ENCODE measurements at regions not wholly inside any gene's neighbourhood (a gene's known extent, or its start where the extent isn't known, plus 50 kb on each side); places are given as distances from the start of the nearest gene placed in this dataset.

DNA sequence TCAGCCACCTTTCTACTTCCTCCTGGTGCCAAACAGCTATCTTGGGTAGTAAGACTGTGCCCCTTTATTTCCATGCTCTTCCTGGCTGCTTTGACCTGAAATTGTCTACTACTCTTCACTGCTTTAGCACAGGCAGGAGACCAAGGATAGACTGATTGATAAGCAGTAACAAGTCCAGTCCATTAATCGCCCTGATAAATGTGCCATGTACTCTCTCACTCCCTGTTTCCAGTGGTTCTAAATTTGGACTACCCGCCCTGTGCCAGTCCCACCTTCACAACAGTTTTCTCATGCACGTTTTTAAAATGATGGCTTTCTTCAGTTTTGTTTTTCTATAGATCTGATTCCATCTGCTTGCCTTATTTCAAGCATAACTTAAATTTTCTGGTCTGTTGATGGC, 189.6 kb upstream of the RBMS1 start:
- TF ChIP-seq, protein P1, sequence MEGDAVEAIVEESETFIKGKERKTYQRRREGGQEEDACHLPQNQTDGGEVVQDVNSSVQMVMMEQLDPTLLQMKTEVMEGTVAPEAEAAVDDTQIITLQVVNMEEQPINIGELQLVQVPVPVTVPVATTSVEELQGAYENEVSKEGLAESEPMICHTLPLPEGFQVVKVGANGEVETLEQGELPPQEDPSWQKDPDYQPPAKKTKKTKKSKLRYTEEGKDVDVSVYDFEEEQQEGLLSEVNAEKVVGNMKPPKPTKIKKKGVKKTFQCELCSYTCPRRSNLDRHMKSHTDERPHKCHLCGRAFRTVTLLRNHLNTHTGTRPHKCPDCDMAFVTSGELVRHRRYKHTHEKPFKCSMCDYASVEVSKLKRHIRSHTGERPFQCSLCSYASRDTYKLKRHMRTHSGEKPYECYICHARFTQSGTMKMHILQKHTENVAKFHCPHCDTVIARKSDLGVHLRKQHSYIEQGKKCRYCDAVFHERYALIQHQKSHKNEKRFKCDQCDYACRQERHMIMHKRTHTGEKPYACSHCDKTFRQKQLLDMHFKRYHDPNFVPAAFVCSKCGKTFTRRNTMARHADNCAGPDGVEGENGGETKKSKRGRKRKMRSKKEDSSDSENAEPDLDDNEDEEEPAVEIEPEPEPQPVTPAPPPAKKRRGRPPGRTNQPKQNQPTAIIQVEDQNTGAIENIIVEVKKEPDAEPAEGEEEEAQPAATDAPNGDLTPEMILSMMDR (conservative IDR thresholded peaks at IDR 0.05; ENCODE audit: low read depth, low read length) = no peak
- DNase-seq (ENCODE audit: low read depth) = no peak
- no peak overlapping the region for H3K4me3 ChIP-seq (ENCODE audit: low read depth, low read length)

GRCh38 chr2:160687629-160688028, 194.0 kb upstream of the RBMS1 start:
- TF ChIP-seq, protein P1 (conservative IDR thresholded peaks at IDR 0.05; ENCODE audit: low read depth, low read length) = no peak
- no peak overlapping the region for H3K4me3 ChIP-seq (ENCODE audit: low read depth, low read length)
- no peak for DNase-seq (ENCODE audit: low read depth)

DNA sequence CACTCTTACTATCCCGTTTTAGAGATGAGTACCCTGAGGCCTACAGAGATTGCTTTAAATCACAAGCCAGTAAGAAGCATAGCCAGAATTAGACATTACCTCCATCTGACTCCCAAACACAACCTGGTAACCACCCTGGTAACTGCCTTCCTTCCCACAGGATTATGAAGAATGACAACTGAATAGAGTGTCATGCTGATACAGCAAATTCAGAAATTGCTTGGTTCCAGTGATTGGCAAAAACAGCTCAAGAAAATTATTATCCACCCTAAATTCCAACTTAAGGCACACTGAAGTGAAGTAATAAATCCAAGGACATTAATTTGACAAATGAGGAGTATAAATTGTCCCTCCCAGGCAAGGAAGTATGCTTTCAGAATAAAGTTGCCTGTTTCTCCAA, 195.8 kb upstream of the RBMS1 start:
- DNase-seq (ENCODE audit: low read depth) = no peak
- no peak overlapping the region for H3K4me3 ChIP-seq (ENCODE audit: low read depth, low read length)
- TF ChIP-seq, protein P1 (conservative IDR thresholded peaks at IDR 0.05; ENCODE audit: low read depth, low read length) = no peak

- no peak for DNase-seq (ENCODE audit: low read depth)
- no peak overlapping the region for H3K4me3 ChIP-seq (ENCODE audit: low read depth, low read length)
- TF ChIP-seq, protein P1 (conservative IDR thresholded peaks at IDR 0.05; ENCODE audit: low read depth, low read length) = no peak
Observed at GRCh38 chr2:160694221-160694620, 200.6 kb upstream of the RBMS1 start.

DNA sequence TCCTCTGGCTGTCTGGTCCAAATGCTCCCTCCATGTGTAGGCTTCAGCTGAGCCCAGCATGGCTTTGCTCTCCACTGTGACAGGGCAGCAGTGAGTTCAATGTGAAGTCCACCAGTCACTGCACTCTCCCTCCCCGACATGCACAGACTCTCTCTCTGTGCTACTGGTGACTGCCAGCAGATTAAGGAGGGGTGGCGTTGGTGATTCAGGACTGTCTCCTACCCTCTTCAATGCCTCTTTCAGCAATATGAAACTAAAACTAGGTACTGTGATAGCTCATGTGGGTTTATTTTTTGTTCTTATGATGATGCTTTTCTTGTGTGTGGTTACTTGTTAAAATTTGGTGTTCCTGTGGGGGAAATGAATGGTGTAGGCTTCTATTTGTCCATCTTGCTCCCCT, 201.0 kb upstream of the RBMS1 start:
- TF ChIP-seq, protein P1 (conservative IDR thresholded peaks at IDR 0.05; ENCODE audit: low read depth, low read length) = no peak
- no peak for DNase-seq (ENCODE audit: low read depth)
- no peak overlapping the region for H3K4me3 ChIP-seq (ENCODE audit: low read depth, low read length)

DNA sequence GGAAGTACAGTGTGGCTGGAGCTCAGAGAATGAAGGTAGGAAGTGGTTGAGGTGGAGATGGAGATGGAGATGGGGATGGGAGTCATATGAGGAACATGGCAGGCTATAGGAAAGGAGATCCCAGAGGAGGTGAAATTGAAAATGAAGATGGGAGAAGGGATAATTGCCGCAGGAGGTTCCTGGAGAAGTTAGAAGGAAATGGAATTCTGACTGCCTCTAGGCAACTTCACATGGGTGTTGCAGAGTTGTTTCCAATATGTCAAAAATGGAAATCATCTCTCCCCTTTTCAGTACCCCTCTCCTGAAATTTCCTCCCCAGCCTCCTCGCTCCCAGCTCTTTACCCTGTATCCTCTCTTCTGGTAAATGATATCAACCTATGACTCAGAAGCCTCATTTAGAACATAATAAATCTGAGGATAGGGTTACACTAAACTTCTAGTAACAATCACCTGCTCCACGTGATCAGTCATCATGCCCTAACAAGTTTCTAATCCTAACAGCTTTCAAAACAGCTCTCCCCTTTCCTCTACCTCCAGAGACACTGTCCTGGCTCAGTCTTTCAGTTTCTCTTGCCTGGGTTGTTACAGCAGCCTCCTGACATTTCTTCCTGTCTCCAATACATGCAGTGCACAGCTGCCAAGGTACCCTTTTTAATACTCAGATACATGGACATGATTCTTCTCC, 201.9 kb upstream of the RBMS1 start:
- DNase-seq (ENCODE audit: low read depth) = no peak
- TF ChIP-seq, protein P1 (conservative IDR thresholded peaks at IDR 0.05; ENCODE audit: low read depth, low read length) = no peak
- no peak overlapping the region for H3K4me3 ChIP-seq (ENCODE audit: low read depth, low read length)

GRCh38 chr2:160696087-160696452, 202.5 kb upstream of the RBMS1 start:
- TF ChIP-seq, protein P1 (conservative IDR thresholded peaks at IDR 0.05; ENCODE audit: low read depth, low read length) = no peak
- DNase-seq (ENCODE audit: low read depth) = no peak
- no peak overlapping the region for H3K4me3 ChIP-seq (ENCODE audit: low read depth, low read length)

Measured in epithelial cell of proximal tubule (primary cell).